HEK293T (cell line): ENCODE measurements at regions not wholly inside any gene's neighbourhood (a gene's known extent, or its start where the extent isn't known, plus 50 kb on each side); places are given as distances from the start of the nearest gene placed in this dataset.

Experiments used
- ARNT ChIP-seq: fragments of 450-650 bp; IDR thresholded peaks from 2 replicates; pipeline ENCODE4 v1.6.1; 2017; ENCODE audit warnings: mild to moderate bottlenecking
- BHLHE40 ChIP-seq: fragments of 450-650 bp; IDR thresholded peaks from 2 replicates; pipeline ENCODE4 v1.6.1; 2016; ENCODE audit warnings: mild to moderate bottlenecking, moderate library complexity, borderline replicate concordance
- FOXA1 ChIP-seq: fragments of 450-650 bp; IDR thresholded peaks from 2 replicates; pipeline ENCODE4 v1.6.1; 2016; ENCODE audit warnings: mild to moderate bottlenecking
- FOXK2 ChIP-seq: fragments of 450-650 bp; IDR thresholded peaks from 2 replicates; pipeline ENCODE4 v1.6.1; 2016; ENCODE audit warnings: mild to moderate bottlenecking
- FOXM1 ChIP-seq: fragments of 450-650 bp; IDR thresholded peaks from 2 replicates; pipeline ENCODE4 v1.6.1; 2017; ENCODE audit warnings: mild to moderate bottlenecking, borderline replicate concordance
- L3MBTL2 ChIP-seq: fragments of 450-650 bp; conservative IDR thresholded peaks from 2 replicates; pipeline ENCODE4 v1.6.1; 2016; ENCODE audit warnings: mild to moderate bottlenecking
- SP1 ChIP-seq: fragments of 450-650 bp; IDR thresholded peaks from 2 replicates; pipeline ENCODE4 v1.6.1; 2017

DNA sequence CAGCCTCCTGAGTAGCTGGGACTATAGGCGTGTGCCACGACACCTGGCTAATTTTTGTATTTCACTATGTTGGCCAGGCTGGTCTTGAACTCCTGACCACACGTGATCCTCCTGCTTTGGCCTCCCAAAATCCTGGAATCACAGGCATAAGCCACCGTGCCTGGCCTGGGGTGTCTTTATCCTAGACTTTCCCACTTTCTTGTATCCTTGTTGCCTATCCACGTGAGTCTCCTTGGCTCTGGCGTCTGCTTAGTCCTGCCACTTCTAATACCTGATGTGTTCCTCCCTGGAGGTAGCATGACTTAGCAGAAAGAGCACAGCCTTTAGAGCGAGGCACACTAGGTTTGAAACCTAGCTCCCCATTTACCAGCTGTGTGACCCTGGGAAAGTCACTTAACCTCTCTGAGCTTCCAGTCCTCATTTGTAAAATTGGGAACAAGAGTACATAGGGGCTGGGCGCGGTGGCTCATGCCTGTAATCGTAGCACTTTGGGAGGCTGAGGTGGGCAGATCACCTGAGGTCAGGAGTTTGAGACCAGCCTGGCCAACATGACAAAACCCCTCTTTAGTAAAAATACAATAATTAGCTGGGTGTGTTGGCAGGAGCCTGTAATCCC is 344.6 kb downstream of the TYW1 start:
- no peak for TF ChIP-seq L3MBTL2
- no peak for TF ChIP-seq FOXA1
- no peak for TF ChIP-seq BHLHE40
- TF ChIP-seq FOXM1: no peak
- TF ChIP-seq FOXK2: no peak
- no peak for TF ChIP-seq SP1
- TF ChIP-seq ARNT: no peak
